ENCODE measurements at regions not wholly inside any gene's neighbourhood (a gene's known extent, or its start where the extent isn't known, plus 50 kb on each side); places are given as distances from the start of the nearest gene placed in this dataset.

GRCh38 chr6:33923857-33924514, 120.2 kb upstream of the MLN start:
- no peak overlapping the region for H3K27ac ChIP-seq
- intact Hi-C loops (cut with DNase I), result no loop called here
- DNase-seq, result no peak
- H3K9ac ChIP-seq (ENCODE audit: low read depth in 2 of 2, low read length in 2 of 2), result no peak overlapping the region
- no peaks in the 10 kb centered on the region for H3K36me3 ChIP-seq
- H3K9me3 ChIP-seq, result no peaks in the 10 kb centered on the region
- H3K4me3 ChIP-seq, result no peak overlapping the region
- H3K4me1 ChIP-seq, result no peaks in the 10 kb centered on the region
- TF ChIP-seq CTCF (IDR thresholded peaks at IDR 0.05), result no peak
- no peaks in the 10 kb centered on the region for H3K27me3 ChIP-seq

- H3K9me3 ChIP-seq, result no peaks in the 10 kb centered on the region
Measured at GRCh38 chr6:33921745-33922144, 117.9 kb upstream of the MLN start.

GRCh38 chr6:33918175-33918695, 114.4 kb upstream of the MLN start:
- Histone ChIP-seq H3K27me3 (no peaks in the 10 kb centered on the region), H3K4me3 (no peak overlapping the region), H3K27ac (no peak overlapping the region), H3K9ac (ENCODE audit: low read depth in 2 of 2, low read length in 2 of 2) (no peak overlapping the region), H3K4me1 (no peaks in the 10 kb centered on the region), H3K9me3 (no peaks in the 10 kb centered on the region), H3K36me3 (no peaks in the 10 kb centered on the region)
- no peak for TF ChIP-seq CTCF (IDR thresholded peaks at IDR 0.05)
- intact Hi-C loops (cut with DNase I), result no loop called here
- DNase-seq, result no peak

More at GRCh38 chr6:33921745-33922144, 117.9 kb upstream of the MLN start:
- Histone ChIP-seq H3K9ac (ENCODE audit: low read depth in 2 of 2, low read length in 2 of 2) (no peak overlapping the region), H3K27ac (no peak overlapping the region), H3K4me1 (no peaks in the 10 kb centered on the region), H3K36me3 (no peaks in the 10 kb centered on the region), H3K4me3 (no peak overlapping the region), H3K27me3 (no peaks in the 10 kb centered on the region)
- TF ChIP-seq CTCF (IDR thresholded peaks at IDR 0.05), result no peak
- intact Hi-C loops (cut with DNase I), result no loop called here
- DNase-seq, result no peak

- Histone ChIP-seq H3K27ac (no peak overlapping the region), H3K4me3 (no peak overlapping the region), H3K27me3 (no peaks in the 10 kb centered on the region), H3K36me3 (no peaks in the 10 kb centered on the region), H3K9ac (ENCODE audit: low read depth in 2 of 2, low read length in 2 of 2) (no peak overlapping the region), H3K4me1 (no peaks in the 10 kb centered on the region), H3K9me3 (no peaks in the 10 kb centered on the region)
- intact Hi-C loops (cut with DNase I), result no loop called here
- TF ChIP-seq CTCF (IDR thresholded peaks at IDR 0.05), result no peak
- no peak for DNase-seq
Measured at GRCh38 chr6:33915134-33915533, 111.3 kb upstream of the MLN start.

GRCh38 chr6:33914645-33915044, 110.8 kb upstream of the MLN start:
- TF ChIP-seq CTCF (IDR thresholded peaks at IDR 0.05), result no peak
- no peak for DNase-seq
- H3K4me3 ChIP-seq, result no peak overlapping the region
- no peak overlapping the region for H3K27ac ChIP-seq
- no peaks in the 10 kb centered on the region for H3K4me1 ChIP-seq
- H3K9me3 ChIP-seq, result no peaks in the 10 kb centered on the region
- intact Hi-C loops (cut with DNase I), result no loop called here
- H3K27me3 ChIP-seq, result no peaks in the 10 kb centered on the region
- no peaks in the 10 kb centered on the region for H3K36me3 ChIP-seq
- H3K9ac ChIP-seq (ENCODE audit: low read depth in 2 of 2, low read length in 2 of 2), result no peak overlapping the region
